ENCODE measurements at regions not wholly inside any gene's neighbourhood (a gene's known extent, or its start where the extent isn't known, plus 50 kb on each side); places are given as distances from the start of the nearest gene placed in this dataset.

DNA sequence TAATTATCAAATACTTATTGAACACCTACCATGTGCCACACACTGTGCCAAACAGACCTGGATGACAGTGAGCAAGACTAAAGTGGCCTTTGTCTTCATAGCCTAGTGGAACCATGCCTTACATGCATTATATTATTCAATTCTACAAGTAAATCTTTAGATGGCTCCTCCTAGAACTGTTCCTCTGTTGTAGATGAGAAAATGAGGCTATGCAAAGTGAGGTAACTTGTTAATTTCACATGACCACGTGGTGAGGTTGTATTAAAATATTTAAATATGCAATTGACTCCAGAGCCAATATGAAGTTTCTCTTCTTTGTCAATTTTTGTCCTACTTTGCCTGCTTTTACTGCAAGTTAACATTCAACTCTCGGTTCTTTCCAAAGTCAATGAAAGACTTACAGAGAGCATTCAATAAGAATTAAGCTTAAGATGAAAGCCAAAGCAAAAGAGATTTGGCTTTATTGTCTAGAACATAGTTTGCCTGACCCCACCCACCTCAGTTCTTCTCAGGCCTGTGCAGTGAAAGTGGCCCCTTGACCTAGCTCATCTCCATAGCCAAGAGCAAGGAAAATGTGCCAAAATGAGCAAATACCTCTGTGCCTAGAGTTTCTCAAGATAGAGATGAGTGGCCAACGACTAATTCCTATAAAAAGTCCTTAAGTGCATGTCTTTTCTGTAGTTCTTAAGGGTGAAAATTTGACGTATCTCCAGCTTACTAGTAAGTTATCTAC, 263.2 kb upstream of the NFIA start:
- Histone ChIP-seq H3K36me3 (no peaks in the 10 kb centered on the region), H3K4me1 (no peaks in the 10 kb centered on the region)
- no peak for ATAC-seq

DNA sequence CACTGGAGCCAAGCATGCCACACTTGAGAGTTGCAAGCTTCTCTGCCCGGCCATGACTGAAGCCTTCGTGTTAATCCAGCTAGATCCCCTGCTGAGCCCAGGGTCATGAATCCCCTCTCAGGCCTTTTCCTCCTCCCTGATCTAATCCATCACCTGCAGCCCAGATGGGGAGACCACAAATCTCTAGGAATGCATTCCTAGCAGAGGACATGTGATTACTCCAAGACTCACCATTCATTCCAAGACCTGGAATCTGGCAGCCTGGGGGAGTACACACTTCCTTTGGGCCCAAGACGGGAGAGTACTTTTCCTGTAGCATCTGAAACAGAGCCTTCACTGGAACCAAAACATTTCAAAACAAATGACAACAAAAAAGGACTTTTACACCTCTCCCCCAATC, 269.3 kb upstream of the NFIA start:
- H3K9me3 ChIP-seq: no peaks in the 10 kb centered on the region
- intact Hi-C loops (cut with DNase I): no loop called here
- no peaks in the 10 kb centered on the region for H3K4me1 ChIP-seq
- DNase-seq (no peak), ATAC-seq (no peak)
- H3K4me3 ChIP-seq: no peak overlapping the region
- no peaks in the 10 kb centered on the region for H3K36me3 ChIP-seq
- TF ChIP-seq, protein P1, sequence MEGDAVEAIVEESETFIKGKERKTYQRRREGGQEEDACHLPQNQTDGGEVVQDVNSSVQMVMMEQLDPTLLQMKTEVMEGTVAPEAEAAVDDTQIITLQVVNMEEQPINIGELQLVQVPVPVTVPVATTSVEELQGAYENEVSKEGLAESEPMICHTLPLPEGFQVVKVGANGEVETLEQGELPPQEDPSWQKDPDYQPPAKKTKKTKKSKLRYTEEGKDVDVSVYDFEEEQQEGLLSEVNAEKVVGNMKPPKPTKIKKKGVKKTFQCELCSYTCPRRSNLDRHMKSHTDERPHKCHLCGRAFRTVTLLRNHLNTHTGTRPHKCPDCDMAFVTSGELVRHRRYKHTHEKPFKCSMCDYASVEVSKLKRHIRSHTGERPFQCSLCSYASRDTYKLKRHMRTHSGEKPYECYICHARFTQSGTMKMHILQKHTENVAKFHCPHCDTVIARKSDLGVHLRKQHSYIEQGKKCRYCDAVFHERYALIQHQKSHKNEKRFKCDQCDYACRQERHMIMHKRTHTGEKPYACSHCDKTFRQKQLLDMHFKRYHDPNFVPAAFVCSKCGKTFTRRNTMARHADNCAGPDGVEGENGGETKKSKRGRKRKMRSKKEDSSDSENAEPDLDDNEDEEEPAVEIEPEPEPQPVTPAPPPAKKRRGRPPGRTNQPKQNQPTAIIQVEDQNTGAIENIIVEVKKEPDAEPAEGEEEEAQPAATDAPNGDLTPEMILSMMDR (IDR thresholded peaks at IDR 0.05): no peak
- H3K27me3 ChIP-seq: no peaks in the 10 kb centered on the region
- no peak overlapping the region for H3K27ac ChIP-seq

More for the DNA sequence above, 263.2 kb upstream of the NFIA start:
- intact Hi-C loops (cut with DNase I): no loop called here
- TF ChIP-seq, protein P1 (IDR thresholded peaks at IDR 0.05): no peak
- no peaks in the 10 kb centered on the region for H3K27me3 ChIP-seq
- no peak overlapping the region for H3K27ac ChIP-seq
- H3K9me3 ChIP-seq: no peaks in the 10 kb centered on the region
- H3K4me3 ChIP-seq: no peak overlapping the region
- no peak for DNase-seq

DNA sequence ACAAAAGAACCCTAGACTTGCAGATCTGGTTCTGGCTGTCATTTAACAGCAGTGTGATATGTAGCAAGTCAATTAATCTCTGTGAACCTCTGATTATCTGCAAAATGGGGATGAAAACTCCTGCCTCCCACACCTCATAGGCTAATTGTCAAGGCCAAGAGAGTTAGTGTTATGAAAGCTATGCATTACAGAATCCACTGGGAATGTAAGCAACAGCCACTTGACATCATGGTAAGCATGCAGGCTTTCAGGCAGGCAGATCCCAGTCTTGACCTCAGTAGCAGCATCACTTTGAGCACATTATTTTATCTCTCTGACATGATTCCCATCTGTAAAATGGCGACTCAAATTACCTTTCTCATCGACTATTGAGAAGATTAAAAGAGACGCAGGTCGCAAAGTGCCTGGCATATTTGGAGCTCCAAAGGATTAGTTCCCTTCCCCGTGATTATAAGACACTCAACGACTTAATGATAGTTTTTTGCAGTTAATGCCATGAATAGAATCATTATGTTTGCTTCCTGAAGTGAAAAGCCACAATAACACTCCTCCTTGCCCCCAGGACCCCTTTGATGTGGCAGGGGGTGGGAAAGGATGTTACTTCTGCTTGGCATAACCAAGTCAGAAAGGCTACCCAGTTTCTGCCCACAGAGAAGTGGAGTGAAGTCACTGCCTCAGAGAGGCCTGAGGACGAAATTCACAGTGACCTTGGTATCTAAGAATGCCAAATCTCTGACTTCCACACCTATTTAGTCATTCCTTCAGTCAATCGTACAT, 273.0 kb upstream of the NFIA start:
- H3K4me1 ChIP-seq: no peaks in the 10 kb centered on the region
- intact Hi-C loops (cut with DNase I): no loop called here
- H3K27ac ChIP-seq: no peak overlapping the region
- TF ChIP-seq, protein P1 (IDR thresholded peaks at IDR 0.05): no peak
- ATAC-seq (no peak), DNase-seq (no peak)
- H3K4me3 ChIP-seq: no peak overlapping the region
- no peaks in the 10 kb centered on the region for H3K27me3 ChIP-seq
- H3K36me3 ChIP-seq: no peaks in the 10 kb centered on the region
- no peaks in the 10 kb centered on the region for H3K9me3 ChIP-seq

DNA sequence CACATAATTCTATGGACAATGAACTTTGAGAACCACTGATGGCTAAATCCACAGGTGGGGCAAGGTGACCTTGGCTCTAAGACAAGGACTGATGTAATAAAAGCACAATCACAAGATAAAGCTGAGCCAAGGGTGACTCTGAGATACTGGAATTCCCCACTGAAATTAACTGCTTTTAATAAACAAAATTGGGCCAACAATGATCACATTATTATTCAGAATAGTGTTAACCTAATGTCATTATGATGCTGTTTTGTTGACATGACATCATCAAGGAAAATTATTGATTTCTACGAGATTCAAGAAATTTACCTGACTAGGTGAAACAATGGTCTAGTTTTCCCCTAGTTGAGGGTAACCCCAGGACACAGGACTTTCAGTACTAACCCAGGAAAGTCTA, 273.7 kb upstream of the NFIA start:
- TF ChIP-seq, protein P1 (IDR thresholded peaks at IDR 0.05): no peak
- intact Hi-C loops (cut with DNase I): no loop called here

DNA sequence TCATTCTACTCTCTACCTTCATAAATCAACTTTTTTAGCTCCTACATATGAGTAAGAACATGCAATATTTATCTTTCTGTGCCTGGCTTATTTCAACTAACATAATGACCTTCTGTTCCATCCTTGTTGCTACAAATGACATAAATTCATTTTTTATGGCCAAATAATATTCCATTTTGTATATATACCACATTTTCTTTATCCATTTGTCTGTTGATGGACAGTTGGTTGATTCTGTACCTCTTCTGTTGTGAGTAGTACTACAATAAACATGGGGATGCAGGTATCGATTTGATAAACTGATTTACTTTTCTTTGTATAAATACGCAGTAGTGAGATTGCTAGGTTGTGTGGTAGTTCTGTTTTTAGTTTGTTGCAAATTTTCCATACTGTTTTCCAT, 279.5 kb upstream of the NFIA start:
- no peak overlapping the region for H3K4me3 ChIP-seq
- intact Hi-C loops (cut with DNase I): no loop called here
- no peaks in the 10 kb centered on the region for H3K4me1 ChIP-seq
- no peaks in the 10 kb centered on the region for H3K27me3 ChIP-seq
- peaks cover 4% of the 10 kb centered on the region for H3K9me3 ChIP-seq
- ATAC-seq (no peak), DNase-seq (no peak)
- no peak overlapping the region for H3K27ac ChIP-seq
- TF ChIP-seq, protein P1 (IDR thresholded peaks at IDR 0.05): no peak
- H3K36me3 ChIP-seq: no peaks in the 10 kb centered on the region

More for the DNA sequence above, 273.7 kb upstream of the NFIA start:
- no peak for ATAC-seq
- Histone ChIP-seq H3K4me1 (no peaks in the 10 kb centered on the region), H3K27me3 (no peaks in the 10 kb centered on the region), H3K27ac (no peak overlapping the region), H3K36me3 (no peaks in the 10 kb centered on the region), H3K9me3 (no peaks in the 10 kb centered on the region), H3K4me3 (no peak overlapping the region)
- DNase-seq: no peak
